Choroid plexus epithelial cell (primary cell): ENCODE measurements at regions not wholly inside any gene's neighbourhood (a gene's known extent, or its start where the extent isn't known, plus 50 kb on each side); places are given as distances from the start of the nearest gene placed in this dataset.

Experiments used
- DNase-seq: peaks from one replicate; pipeline ENCODE4 v3.0.0-alpha.2; 2010; ENCODE audit warnings: low read depth
- H3K4me3 ChIP-seq: 2 replicates; pipeline ENCODE4 v1.5.1; 2011; ENCODE audit warnings: low read depth, mild to moderate bottlenecking, control low read depth, low read length, moderate library complexity
- TF ChIP-seq, protein P1 (sequence below): conservative IDR thresholded peaks from 2 replicates; pipeline ENCODE4 v1.5.1; 2011; ENCODE audit warnings: low read depth, mild to moderate bottlenecking, control low read depth, inconsistent platforms, low read length, moderate library complexity

DNA sequence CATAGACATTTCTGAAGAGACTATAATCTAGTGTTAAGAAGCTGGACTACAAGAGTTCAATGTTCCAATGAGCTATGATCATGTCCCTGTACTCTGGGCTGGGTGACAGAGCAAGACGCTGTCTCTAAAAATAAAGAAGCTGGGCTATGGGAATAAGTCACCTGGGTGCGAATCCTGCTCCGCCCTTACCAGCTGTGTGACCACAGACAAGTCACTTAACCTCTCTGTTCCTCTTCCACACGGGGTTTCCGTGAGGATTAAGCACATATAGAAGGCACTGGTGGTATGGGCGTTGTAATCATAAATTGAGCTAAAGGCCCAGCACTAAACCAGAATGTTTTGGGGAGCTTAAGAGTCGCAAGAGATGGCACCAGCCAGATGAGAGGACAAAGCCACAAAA, 178.5 kb downstream of the HAUS1 start:
- TF ChIP-seq, protein P1, sequence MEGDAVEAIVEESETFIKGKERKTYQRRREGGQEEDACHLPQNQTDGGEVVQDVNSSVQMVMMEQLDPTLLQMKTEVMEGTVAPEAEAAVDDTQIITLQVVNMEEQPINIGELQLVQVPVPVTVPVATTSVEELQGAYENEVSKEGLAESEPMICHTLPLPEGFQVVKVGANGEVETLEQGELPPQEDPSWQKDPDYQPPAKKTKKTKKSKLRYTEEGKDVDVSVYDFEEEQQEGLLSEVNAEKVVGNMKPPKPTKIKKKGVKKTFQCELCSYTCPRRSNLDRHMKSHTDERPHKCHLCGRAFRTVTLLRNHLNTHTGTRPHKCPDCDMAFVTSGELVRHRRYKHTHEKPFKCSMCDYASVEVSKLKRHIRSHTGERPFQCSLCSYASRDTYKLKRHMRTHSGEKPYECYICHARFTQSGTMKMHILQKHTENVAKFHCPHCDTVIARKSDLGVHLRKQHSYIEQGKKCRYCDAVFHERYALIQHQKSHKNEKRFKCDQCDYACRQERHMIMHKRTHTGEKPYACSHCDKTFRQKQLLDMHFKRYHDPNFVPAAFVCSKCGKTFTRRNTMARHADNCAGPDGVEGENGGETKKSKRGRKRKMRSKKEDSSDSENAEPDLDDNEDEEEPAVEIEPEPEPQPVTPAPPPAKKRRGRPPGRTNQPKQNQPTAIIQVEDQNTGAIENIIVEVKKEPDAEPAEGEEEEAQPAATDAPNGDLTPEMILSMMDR, result no peak
- no peak overlapping the region for H3K4me3 ChIP-seq
- DNase-seq, result no peak

DNA sequence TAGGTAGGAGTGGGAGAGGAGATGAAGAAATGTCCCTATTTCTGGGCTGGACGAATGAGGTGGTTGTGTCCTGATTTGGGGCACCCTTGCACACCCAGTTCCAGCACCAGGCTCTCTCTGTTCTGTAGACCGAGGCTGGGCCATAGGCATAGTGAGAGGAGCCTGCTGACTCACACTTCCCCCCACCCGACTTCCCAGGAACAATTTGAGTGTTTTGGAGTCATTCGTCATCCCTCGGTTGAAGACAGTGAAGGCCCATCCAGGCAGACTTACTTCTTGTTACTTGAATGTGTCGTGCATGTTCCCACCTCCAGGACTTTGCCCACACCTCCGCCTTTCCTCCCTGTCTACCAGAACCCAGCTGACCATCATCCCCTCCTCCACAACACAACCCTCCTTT, 179.1 kb downstream of the HAUS1 start:
- H3K4me3 ChIP-seq, result no peak overlapping the region
- no peak for DNase-seq
- TF ChIP-seq, protein P1, result no peak

DNA sequence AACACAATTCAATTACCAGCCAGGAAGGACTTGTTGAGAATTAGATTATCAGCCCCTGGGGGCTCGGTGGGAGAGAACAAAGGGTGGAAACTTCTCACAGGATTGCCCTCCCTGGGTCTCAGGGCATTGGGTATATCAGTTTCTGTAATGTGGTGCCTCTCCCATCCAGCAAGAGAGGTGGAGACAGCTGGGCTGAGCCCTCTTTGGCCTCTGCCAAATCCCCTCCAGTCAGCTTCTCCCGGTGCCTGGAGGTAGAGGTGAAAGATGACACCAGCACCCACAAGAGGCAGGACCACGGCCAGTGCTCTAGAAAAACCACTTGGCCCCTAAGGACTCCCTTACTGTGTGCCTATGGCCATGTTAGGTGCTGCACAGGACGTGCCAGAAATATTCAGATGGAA, 179.7 kb downstream of the HAUS1 start:
- no peak overlapping the region for H3K4me3 ChIP-seq
- DNase-seq, result no peak
- TF ChIP-seq, protein P1, result no peak

DNA sequence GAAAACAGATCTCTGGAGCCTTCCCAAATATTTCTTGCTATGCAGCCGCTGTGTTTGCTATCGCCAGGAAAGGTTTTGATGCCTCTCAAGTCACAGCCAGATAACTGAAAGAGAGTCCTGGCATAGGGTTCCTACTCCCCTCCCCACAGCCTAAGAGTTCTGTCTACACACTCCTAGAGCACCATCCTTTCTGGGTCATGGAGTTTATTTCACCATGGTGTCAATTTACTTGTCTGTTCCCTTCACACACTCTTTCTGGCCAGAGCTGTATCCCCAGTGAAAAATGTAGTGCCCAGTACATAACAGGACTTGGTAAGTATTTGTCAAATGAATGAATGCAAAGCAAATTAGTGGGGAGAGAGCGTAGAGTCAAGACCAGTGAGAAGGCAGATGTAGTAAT, 185.3 kb downstream of the HAUS1 start:
- TF ChIP-seq, protein P1, result no peak
- no peak for DNase-seq
- no peak overlapping the region for H3K4me3 ChIP-seq

DNA sequence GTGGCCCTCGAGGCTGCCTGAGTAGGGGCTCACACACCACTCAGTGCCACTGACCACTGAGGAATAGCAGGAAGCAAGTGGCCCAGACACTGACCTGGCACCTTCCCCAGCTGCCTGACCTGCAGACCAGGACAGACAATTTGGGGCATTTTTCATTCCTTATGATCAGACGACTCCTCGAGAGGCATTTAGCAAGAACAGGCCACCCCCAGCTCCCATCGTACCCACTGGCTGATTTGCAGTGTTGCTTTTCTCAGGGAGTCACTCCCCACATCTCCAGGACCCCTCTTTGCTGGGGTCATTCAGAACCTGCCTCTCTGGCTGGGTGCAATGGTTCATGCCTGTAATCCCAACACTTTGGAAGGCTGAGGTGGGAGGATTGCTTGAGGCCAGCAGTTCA, 185.7 kb downstream of the HAUS1 start:
- no peak for DNase-seq
- TF ChIP-seq, protein P1, result no peak
- no peak overlapping the region for H3K4me3 ChIP-seq

DNA sequence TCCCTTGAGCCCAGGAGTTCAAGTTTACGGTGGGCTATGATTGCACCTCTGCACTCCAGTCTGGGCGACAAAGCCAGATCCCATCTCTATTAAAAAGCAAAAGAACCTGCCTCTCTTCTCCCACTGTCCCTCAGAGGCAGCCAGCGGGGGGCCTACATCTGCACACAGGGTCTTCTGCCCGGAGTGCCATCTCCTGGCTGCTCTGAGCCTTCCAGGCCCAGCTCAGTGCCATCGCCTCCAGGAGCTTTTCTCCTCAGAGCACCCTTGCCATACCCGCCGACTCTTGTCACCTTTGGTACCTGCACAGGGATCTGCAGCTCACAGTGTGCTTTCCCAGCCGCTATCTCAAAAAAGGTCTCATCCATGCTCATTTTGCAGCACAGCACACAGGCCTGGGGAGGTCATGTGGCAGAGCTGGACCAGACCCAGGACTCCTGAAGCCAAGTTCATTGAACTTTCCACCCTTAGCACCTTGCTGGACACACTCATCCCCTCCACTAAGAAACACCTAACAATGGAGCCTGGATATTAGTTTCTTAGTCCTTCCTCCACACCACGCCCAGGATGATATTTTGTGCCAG, 186.3 kb downstream of the HAUS1 start:
- no peak for DNase-seq
- no peak overlapping the region for H3K4me3 ChIP-seq
- TF ChIP-seq, protein P1, result no peak

DNA sequence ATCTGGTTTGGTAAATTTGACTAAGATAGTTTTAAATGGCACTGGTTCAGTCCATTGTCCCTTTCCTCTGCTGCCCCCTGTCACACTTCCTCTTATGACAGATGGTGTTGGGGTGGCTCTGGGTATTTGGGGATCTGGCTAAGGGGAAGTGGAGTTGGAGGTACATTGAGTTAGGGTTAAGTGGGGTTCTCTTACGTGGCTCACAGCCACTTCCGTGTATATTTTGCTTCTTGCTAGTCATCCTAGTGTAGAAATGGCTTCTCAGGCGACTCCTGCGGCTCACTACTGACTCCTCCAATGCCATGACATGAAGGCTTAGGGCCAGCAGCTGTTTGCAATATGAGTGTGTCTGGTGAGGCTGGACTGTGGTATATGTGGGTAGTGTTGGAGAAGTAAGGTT, 187.0 kb downstream of the HAUS1 start:
- H3K4me3 ChIP-seq, result no peak overlapping the region
- no peak for DNase-seq
- TF ChIP-seq, protein P1, result no peak
